Upper lobe of left lung (tissue), 4 donors: ENCODE measurements at regions not wholly inside any gene's neighbourhood (a gene's known extent, or its start where the extent isn't known, plus 50 kb on each side); places are given as distances from the start of the nearest gene placed in this dataset.

Experiments used
- EP300 ChIP-seq, 4 donors: sonication (generic); formaldehyde crosslinking; IDR thresholded peaks; one replicate each; pipeline ENCODE4 v1.5.1; 2017; ENCODE audit warnings: antibody characterized with exemption in 4 of 4, control low read depth in 2 of 4
- POLR2A ChIP-seq, 4 donors: fragments of 450-650 bp; IDR thresholded peaks; one replicate each; pipeline ENCODE4 v1.5.1; 2016 to 2017; ENCODE audit warnings: antibody characterized with exemption in 4 of 4, mild to moderate bottlenecking in 2 of 4
- POLR2AphosphoS5 ChIP-seq, 2 donors: sonication (generic); formaldehyde crosslinking; IDR thresholded peaks; one replicate each; pipeline ENCODE4 v1.5.1; 2017; ENCODE audit warnings: antibody characterized with exemption in 2 of 2
- TF ChIP-seq, protein P1 (sequence below), 6 experiments: fragments of 450-650 bp in 4 of 6; fragments of 200-600 bp in 2 of 6; sonication (generic) in 2 of 6; IDR thresholded peaks; one replicate each; pipeline ENCODE4 v1.5.1; 2016 to 2019; ENCODE audit warnings: antibody characterized with exemption in 6 of 6

DNA sequence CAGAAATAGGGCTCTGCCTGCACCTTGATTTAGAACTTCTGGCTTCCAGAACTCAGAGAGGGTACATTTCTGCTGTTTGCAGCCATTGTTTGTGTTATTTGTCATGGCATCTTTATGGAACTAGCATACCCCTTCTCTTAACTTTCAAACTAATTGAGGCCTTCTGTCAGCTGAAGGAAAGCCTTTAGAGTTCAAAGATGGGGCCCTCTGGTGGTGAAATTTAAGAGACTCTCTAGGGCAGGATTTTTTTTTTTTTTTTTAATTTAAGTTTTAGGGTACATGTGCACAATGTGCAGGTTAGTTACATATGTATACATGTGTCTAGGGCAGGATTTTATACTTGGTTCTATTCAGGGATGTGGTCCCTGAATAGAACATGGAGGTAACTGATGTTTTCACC, 260.6 kb upstream of the LINC00305 start:
- TF ChIP-seq POLR2AphosphoS5 (IDR thresholded peaks at IDR 0.05) (no peak), EP300 (IDR thresholded peaks at IDR 0.05) (no peak), POLR2A (IDR thresholded peaks at IDR 0.05) (no peak)
- TF ChIP-seq, protein P1, sequence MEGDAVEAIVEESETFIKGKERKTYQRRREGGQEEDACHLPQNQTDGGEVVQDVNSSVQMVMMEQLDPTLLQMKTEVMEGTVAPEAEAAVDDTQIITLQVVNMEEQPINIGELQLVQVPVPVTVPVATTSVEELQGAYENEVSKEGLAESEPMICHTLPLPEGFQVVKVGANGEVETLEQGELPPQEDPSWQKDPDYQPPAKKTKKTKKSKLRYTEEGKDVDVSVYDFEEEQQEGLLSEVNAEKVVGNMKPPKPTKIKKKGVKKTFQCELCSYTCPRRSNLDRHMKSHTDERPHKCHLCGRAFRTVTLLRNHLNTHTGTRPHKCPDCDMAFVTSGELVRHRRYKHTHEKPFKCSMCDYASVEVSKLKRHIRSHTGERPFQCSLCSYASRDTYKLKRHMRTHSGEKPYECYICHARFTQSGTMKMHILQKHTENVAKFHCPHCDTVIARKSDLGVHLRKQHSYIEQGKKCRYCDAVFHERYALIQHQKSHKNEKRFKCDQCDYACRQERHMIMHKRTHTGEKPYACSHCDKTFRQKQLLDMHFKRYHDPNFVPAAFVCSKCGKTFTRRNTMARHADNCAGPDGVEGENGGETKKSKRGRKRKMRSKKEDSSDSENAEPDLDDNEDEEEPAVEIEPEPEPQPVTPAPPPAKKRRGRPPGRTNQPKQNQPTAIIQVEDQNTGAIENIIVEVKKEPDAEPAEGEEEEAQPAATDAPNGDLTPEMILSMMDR (IDR thresholded peaks at IDR 0.05) = peak in 3 of 6 experiments; percentile 14 to 30 (median 19)
